KMS-11 (cell line): ENCODE measurements at regions not wholly inside any gene's neighbourhood (a gene's known extent, or its start where the extent isn't known, plus 50 kb on each side); places are given as distances from the start of the nearest gene placed in this dataset.

Experiments used
- H2AFZ ChIP-seq: fragments of 200-600 bp; sonication (generic); 2 replicates; pipeline ENCODE4 v1.6.1; 2016; ENCODE audit warnings: antibody characterized with exemption, mixed run types, low read depth
- H3K27ac ChIP-seq: fragments of 200-600 bp; sonication (generic); 2 replicates; pipeline ENCODE4 v1.6.1; 2016; ENCODE audit warnings: mild to moderate bottlenecking, mixed run types
- H3K27me3 ChIP-seq: fragments of 200-600 bp; sonication (generic); 2 replicates; pipeline ENCODE4 v1.6.1; 2017; ENCODE audit warnings: mild to moderate bottlenecking, low read depth, mixed run types, moderate library complexity; ENCODE audit not compliant: insufficient read depth
- H3K36me3 ChIP-seq: fragments of 200-600 bp; sonication (generic); 2 replicates; pipeline ENCODE4 v1.6.1; 2017; ENCODE audit warnings: mild to moderate bottlenecking, mixed run types; ENCODE audit not compliant: insufficient read depth
- H3K4me1 ChIP-seq: fragments of 200-600 bp; sonication (generic); 2 replicates; pipeline ENCODE4 v1.6.1; 2016; ENCODE audit warnings: mild to moderate bottlenecking, low read depth, mixed run types; ENCODE audit not compliant: poor library complexity, severe bottlenecking
- H3K4me2 ChIP-seq: fragments of 200-600 bp; sonication (generic); 2 replicates; pipeline ENCODE4 v1.7.0; 2016; ENCODE audit warnings: mild to moderate bottlenecking, mixed run types
- H3K4me3 ChIP-seq: fragments of 200-600 bp; sonication (generic); IDR thresholded peaks from 2 replicates; pipeline ENCODE4 v1.6.1; 2017; ENCODE audit warnings: low read depth, low read length, mixed read lengths; ENCODE audit not compliant: insufficient read depth
- H3K79me2 ChIP-seq: fragments of 200-600 bp; sonication (generic); 2 replicates; pipeline ENCODE4 v1.6.1; 2016; ENCODE audit warnings: low read depth, mixed run types; ENCODE audit not compliant: insufficient read depth
- H3K9ac ChIP-seq: fragments of 200-600 bp; sonication (generic); 2 replicates; pipeline ENCODE4 v1.6.1; 2016; ENCODE audit warnings: mild to moderate bottlenecking, mixed run types
- H4K20me1 ChIP-seq: fragments of 200-600 bp; sonication (generic); 2 replicates; pipeline ENCODE4 v1.6.1; 2016; ENCODE audit warnings: mild to moderate bottlenecking, mixed run types; ENCODE audit not compliant: insufficient read depth
- TF ChIP-seq, protein P1 (sequence below): fragments of 200-600 bp; sonication (generic); conservative IDR thresholded peaks from 2 replicates; pipeline ENCODE4 v1.6.1; 2017; ENCODE audit warnings: low read depth, mild to moderate bottlenecking, antibody characterized with exemption, low read length, moderate library complexity, mixed read lengths

DNA sequence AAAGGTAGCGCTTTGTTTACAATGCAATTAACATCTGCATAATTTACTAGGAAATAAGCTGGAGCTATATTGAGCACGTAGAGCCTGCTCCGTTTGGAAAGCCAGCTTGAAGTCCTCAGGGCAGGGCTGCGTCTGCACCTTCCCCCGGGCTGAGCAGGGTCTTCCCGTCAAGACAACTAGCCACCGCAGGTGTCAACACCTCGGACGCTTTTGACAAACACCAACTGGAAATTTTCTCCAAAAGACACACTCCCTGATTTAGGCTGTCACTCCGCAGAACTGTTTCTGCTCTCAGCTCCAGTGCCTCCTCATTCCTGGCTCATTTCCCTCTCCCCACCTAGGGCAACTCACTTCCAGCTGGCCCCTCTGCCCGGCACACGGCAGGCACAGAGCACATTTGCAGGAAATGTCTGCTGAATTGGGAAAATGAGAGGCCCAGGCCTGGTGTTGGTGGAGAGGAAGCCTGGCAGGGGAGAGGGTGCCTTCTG is 170.3 kb downstream of the MAF start:
- no peaks in the 10 kb centered on the region for H3K27me3 ChIP-seq

DNA sequence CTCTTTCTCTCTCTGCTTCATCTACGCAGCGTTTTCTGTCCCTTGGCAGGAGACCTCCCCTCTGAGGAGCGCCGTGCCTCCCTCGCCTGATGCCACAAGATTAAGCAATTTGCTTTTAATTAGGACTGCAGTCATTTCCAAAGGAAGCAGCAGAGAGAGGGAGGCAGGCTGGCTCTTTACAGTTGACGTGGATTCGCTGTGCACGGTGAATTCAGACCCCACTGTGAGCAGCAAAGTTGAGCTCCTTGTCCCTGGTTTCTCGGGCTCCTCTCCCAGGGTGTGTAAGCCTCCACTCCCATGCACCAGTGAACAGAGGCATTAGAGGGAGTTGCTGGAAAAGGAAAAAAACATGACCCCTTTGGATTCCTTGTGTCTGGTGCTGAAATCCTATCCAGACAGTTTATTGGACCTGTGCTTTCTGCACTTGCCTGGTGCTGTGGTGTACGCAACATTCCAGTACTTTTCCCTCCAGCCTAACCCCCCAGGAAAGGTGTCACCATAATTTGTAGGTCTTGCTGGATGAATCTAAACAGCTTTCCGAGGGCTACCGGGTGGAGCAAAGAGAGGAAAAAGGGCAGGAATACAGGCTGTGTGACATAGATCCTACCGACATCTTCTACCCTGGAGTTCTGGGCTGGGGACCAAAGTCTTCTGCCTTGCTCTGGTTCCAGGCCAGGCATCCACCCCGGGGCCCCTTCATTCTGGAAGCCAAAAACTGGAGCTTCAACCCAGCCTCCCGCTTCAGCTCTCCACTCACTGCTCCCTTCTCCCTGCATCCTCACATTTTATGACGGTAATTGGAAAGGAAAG is 171.0 kb downstream of the MAF start:
- Histone ChIP-seq H3K4me1 (no peaks in the 10 kb centered on the region), H3K79me2 (no peaks in the 10 kb centered on the region), H3K4me3 (no peak overlapping the region), H3K9ac (no peak overlapping the region), H2AFZ (no peak overlapping the region), H3K27ac (no peak overlapping the region), H3K36me3 (no peaks in the 10 kb centered on the region), H4K20me1 (no peaks in the 10 kb centered on the region), H3K27me3 (no peaks in the 10 kb centered on the region), H3K4me2 (no peak overlapping the region)
- TF ChIP-seq, protein P1, sequence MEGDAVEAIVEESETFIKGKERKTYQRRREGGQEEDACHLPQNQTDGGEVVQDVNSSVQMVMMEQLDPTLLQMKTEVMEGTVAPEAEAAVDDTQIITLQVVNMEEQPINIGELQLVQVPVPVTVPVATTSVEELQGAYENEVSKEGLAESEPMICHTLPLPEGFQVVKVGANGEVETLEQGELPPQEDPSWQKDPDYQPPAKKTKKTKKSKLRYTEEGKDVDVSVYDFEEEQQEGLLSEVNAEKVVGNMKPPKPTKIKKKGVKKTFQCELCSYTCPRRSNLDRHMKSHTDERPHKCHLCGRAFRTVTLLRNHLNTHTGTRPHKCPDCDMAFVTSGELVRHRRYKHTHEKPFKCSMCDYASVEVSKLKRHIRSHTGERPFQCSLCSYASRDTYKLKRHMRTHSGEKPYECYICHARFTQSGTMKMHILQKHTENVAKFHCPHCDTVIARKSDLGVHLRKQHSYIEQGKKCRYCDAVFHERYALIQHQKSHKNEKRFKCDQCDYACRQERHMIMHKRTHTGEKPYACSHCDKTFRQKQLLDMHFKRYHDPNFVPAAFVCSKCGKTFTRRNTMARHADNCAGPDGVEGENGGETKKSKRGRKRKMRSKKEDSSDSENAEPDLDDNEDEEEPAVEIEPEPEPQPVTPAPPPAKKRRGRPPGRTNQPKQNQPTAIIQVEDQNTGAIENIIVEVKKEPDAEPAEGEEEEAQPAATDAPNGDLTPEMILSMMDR, result no peak

More for the DNA sequence above, 170.3 kb downstream of the MAF start:
- Histone ChIP-seq H3K4me3 (no peak overlapping the region), H4K20me1 (no peaks in the 10 kb centered on the region), H3K4me2 (no peak overlapping the region), H3K36me3 (no peaks in the 10 kb centered on the region), H2AFZ (no peak overlapping the region), H3K4me1 (no peaks in the 10 kb centered on the region), H3K79me2 (no peaks in the 10 kb centered on the region), H3K9ac (no peak overlapping the region), H3K27ac (no peak overlapping the region)
- TF ChIP-seq, protein P1, result no peak

DNA sequence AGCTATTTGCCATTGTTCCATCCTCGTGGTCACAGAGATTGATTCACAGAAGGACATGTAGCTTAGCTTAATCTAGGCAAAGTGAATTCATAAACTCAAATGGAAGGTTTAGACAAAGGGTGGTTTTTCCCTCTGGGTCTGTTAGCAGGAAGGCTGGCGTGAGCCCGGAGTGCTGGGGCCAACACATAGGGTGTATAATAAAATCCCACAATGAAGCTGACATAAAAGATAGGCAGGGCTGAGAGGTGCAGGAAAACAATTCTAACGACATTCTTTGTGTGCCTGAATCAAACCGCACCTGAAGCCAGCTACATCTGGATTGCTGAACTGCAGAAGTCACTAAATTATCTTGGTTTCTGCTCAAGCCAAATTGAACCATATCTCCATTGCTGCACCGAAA is 173.9 kb downstream of the MAF start:
- no peaks in the 10 kb centered on the region for H3K4me1 ChIP-seq
- H3K4me2 ChIP-seq, result no peak overlapping the region
- H2AFZ ChIP-seq, result no peak overlapping the region
- no peaks in the 10 kb centered on the region for H3K36me3 ChIP-seq
- no peaks in the 10 kb centered on the region for H4K20me1 ChIP-seq
- no peak overlapping the region for H3K9ac ChIP-seq
- no peak overlapping the region for H3K4me3 ChIP-seq
- TF ChIP-seq, protein P1, result no peak
- H3K27ac ChIP-seq, result no peak overlapping the region
- no peaks in the 10 kb centered on the region for H3K27me3 ChIP-seq
- no peaks in the 10 kb centered on the region for H3K79me2 ChIP-seq

DNA sequence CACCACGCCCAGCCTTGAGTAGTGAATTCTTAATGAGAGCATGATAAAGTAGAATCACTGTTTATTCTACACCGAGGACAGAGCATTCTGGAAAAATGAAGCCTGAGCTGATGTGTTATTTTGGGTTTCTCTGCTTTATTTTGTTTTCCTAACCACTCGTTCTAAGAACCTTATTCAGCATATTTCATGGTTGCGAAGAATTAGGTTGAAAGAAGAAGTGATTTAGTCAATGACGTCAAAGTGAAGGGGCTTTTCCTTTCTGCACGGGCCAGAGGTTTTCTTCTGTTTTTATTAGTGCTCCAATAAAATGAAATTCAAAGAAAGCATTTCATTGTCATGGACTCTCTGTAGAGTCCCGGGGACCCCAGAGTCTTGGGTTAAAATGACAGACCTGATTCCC is 178.5 kb downstream of the MAF start:
- H4K20me1 ChIP-seq, result no peaks in the 10 kb centered on the region
- H2AFZ ChIP-seq, result no peak overlapping the region
- H3K4me3 ChIP-seq, result no peak overlapping the region
- no peak overlapping the region for H3K9ac ChIP-seq
- no peaks in the 10 kb centered on the region for H3K27me3 ChIP-seq
- H3K4me1 ChIP-seq, result no peaks in the 10 kb centered on the region
- no peaks in the 10 kb centered on the region for H3K79me2 ChIP-seq
- TF ChIP-seq, protein P1, result no peak
- H3K4me2 ChIP-seq, result no peak overlapping the region
- no peaks in the 10 kb centered on the region for H3K36me3 ChIP-seq
- H3K27ac ChIP-seq, result no peak overlapping the region
